ENCODE measurements at regions not wholly inside any gene's neighbourhood (a gene's known extent, or its start where the extent isn't known, plus 50 kb on each side); places are given as distances from the start of the nearest gene placed in this dataset.

DNA sequence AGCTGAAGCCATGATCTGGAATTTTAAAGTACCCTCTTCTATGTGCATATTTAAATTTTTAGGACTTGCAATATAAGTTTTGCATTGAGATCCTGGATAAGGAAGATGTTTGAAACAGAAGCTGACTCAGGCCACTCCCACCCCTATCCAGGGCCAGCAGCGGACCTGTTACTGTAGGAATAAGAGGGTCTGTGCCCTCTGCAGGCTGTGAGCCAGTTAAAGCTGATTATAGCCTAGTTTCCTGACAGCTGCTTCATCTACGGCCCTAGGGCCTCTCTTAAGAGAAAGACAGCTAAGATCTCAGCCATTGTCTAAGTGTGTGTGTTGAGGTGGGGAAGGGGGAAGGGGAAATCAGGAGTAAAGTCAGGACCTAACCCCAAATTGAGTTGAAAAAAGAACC lies 234.0 kb downstream of the HAUS1 start:
- Histone ChIP-seq H3K36me3 (no peaks in the 10 kb centered on the region), H3K9me3 (no peaks in the 10 kb centered on the region), H3K27me3 (no peaks in the 10 kb centered on the region), H3K4me3 (no peak overlapping the region), H3K4me1 (peaks cover 0 to 21% (median 3%) of the 10 kb centered on the region in 4 donors), H3K27ac (no peak overlapping the region)
- no peak for DNase-seq
- TF ChIP-seq, protein P1, sequence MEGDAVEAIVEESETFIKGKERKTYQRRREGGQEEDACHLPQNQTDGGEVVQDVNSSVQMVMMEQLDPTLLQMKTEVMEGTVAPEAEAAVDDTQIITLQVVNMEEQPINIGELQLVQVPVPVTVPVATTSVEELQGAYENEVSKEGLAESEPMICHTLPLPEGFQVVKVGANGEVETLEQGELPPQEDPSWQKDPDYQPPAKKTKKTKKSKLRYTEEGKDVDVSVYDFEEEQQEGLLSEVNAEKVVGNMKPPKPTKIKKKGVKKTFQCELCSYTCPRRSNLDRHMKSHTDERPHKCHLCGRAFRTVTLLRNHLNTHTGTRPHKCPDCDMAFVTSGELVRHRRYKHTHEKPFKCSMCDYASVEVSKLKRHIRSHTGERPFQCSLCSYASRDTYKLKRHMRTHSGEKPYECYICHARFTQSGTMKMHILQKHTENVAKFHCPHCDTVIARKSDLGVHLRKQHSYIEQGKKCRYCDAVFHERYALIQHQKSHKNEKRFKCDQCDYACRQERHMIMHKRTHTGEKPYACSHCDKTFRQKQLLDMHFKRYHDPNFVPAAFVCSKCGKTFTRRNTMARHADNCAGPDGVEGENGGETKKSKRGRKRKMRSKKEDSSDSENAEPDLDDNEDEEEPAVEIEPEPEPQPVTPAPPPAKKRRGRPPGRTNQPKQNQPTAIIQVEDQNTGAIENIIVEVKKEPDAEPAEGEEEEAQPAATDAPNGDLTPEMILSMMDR (IDR thresholded peaks at IDR 0.05) = no peak
- no peak for TF ChIP-seq POLR2A (IDR thresholded peaks at IDR 0.05)

DNA sequence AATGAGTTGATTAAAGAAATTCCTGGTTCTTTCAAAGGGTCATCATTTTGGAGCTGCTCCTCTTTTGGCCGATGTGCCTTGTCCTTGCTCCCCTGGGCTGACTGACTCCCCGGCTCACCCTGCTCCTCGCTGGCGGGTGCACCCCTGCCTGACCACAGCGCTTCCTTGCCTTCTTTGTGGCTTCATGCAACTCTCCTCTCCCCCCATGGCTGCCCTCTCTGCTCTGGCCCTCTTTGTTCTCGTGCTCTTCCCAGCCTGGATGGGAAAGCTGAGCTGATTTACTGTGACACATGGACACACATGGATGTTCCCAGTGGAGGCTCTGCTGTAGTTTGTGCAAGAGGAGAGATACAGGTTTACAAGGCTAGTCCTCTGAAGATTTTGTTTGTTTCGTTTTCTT lies 234.6 kb downstream of the HAUS1 start:
- Histone ChIP-seq H3K4me1 (peaks cover 0 to 16% (median 2%) of the 10 kb centered on the region in 4 donors), H3K9me3 (no peaks in the 10 kb centered on the region), H3K4me3 (no peak overlapping the region), H3K36me3 (no peaks in the 10 kb centered on the region), H3K27ac (no peak overlapping the region), H3K27me3 (no peaks in the 10 kb centered on the region)
- TF ChIP-seq, protein P1 (IDR thresholded peaks at IDR 0.05) = no peak
- no peak for TF ChIP-seq POLR2A (IDR thresholded peaks at IDR 0.05)
- peak in 1 of 3 donors; percentile 10 for DNase-seq

- no peak for TF ChIP-seq POLR2A (IDR thresholded peaks at IDR 0.05)
- TF ChIP-seq, protein P1 (IDR thresholded peaks at IDR 0.05) = no peak
- no peak overlapping the region for H3K27ac ChIP-seq
- H3K9me3 ChIP-seq = no peaks in the 10 kb centered on the region
Observed at GRCh38 chr18:46340716-46341115, 236.5 kb downstream of the HAUS1 start.

DNA sequence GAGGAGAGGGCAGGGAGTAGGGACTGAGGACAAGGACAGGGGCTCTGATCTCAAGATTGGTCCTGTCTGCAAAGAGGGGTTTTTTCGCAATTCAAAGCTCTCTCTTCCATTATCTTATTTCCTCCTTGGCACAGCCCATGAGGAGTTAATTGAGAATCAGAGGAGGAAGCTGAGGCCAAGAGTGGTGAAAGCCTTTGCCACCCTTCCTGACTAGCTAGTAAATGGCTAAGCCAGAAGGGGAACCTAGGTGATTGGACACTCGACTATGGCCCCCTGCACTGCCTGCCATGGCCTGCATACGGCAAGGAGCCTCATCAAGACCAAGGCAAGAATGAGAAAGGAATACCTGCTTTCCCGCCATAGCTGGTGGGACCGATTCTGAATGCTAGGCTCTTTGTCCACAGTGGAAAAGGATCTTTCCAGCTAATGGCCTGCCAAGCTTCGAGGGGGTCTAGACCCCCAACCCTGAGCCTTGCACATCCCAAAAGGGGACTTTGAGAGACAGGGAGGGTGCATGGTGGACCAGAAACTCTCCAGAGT lies 237.9 kb downstream of the HAUS1 start:
- H3K36me3 ChIP-seq = no peaks in the 10 kb centered on the region
- no peaks in the 10 kb centered on the region for H3K9me3 ChIP-seq
- no peak for TF ChIP-seq POLR2A (IDR thresholded peaks at IDR 0.05)
- TF ChIP-seq, protein P1 (IDR thresholded peaks at IDR 0.05) = no peak
- peaks cover 0 to 14% (median 0%) of the 10 kb centered on the region in 4 donors for H3K4me1 ChIP-seq
- no peak overlapping the region for H3K4me3 ChIP-seq
- no peaks in the 10 kb centered on the region for H3K27me3 ChIP-seq
- H3K27ac ChIP-seq = no peak overlapping the region
- peak in 1 of 3 donors; percentile 20 for DNase-seq

More at GRCh38 chr18:46340716-46341115, 236.5 kb downstream of the HAUS1 start:
- H3K4me1 ChIP-seq = peaks cover 0 to 14% (median 2%) of the 10 kb centered on the region in 4 donors
- DNase-seq = peak in 1 of 3 donors; percentile 4
- H3K36me3 ChIP-seq = no peaks in the 10 kb centered on the region
- no peaks in the 10 kb centered on the region for H3K27me3 ChIP-seq
- H3K4me3 ChIP-seq = no peak overlapping the region

DNA sequence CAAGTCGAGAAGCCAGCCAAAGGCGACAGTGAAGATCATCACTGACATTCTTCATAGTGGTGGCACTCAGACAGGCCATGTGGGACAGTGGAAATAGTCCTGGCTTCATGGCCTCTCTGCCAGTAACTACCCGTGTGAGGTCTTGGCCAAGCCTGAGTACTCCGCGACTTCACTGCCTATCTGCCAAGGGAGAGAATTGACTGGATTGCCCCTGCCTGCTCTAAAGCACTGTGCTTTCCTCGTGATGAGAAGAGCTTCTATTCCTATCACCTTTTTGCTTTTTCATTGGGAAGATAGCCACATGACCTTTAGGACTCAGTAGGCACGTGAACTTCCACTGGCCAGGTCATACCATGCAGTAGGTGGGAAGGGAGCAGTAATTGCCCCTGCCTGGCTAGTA lies 239.3 kb downstream of the HAUS1 start:
- peaks cover 0 to 14% (median 0%) of the 10 kb centered on the region in 4 donors for H3K4me1 ChIP-seq
- H3K27me3 ChIP-seq = no peaks in the 10 kb centered on the region
- no peak for DNase-seq
- no peaks in the 10 kb centered on the region for H3K36me3 ChIP-seq
- H3K9me3 ChIP-seq = no peaks in the 10 kb centered on the region
- no peak for TF ChIP-seq POLR2A (IDR thresholded peaks at IDR 0.05)
- TF ChIP-seq, protein P1 (IDR thresholded peaks at IDR 0.05) = no peak
- no peak overlapping the region for H3K4me3 ChIP-seq
- H3K27ac ChIP-seq = no peak overlapping the region

Data from Peyer's patch (tissue), 4 donors.